ENCODE measurements at regions not wholly inside any gene's neighbourhood (a gene's known extent, or its start where the extent isn't known, plus 50 kb on each side); places are given as distances from the start of the nearest gene placed in this dataset.
A peak's percentile ranks its signal among the peaks of the same experiment; 100 is the strongest.

DNA sequence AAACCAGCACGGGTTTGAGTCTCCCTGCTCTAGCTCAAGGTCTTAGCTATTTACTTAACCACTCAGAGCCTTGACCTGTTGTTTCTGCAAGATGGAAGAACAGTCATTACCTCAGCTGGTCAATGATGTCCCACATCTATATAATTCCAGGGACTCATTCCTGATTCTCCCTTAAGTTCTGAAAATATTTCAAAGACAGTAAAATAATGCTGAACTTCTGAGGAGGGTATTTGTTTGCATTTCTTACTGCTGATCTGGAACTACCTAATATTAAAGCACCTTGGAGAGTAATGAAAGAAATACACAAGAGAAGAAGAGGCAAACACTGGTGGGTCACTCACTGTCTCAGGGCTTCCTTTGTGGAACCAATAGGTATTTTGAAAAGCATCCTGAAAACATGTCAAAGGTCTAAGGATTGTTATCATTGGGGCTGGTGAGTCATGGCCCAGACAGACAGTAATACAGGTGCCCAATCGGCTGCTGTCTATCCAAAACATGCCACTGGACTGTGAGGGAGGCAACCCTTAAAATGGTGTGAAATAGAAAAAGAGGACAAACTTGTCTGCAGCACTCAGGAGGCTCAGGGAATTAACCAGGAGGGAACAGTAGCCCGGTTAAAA, 88.7 kb upstream of the EGLN3 start (continued):
- TF ChIP-seq, protein P1, sequence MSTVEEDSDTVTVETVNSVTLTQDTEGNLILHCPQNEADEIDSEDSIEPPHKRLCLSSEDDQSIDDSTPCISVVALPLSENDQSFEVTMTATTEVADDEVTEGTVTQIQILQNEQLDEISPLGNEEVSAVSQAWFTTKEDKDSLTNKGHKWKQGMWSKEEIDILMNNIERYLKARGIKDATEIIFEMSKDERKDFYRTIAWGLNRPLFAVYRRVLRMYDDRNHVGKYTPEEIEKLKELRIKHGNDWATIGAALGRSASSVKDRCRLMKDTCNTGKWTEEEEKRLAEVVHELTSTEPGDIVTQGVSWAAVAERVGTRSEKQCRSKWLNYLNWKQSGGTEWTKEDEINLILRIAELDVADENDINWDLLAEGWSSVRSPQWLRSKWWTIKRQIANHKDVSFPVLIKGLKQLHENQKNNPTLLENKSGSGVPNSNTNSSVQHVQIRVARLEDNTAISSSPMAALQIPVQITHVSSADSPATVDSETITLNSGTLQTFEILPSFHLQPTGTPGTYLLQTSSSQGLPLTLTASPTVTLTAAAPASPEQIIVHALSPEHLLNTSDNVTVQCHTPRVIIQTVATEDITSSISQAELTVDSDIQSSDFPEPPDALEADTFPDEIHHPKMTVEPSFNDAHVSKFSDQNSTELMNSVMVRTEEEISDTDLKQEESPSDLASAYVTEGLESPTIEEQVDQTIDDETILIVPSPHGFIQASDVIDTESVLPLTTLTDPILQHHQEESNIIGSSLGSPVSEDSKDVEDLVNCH (CRISPR knock-in tag; IDR thresholded peaks at IDR 0.05): 0 out of 2 replicates have a peak, but pooled peaks have one; percentile 31
- no peak for TF ChIP-seq HNRNPUL1 (IDR thresholded peaks at IDR 0.05; ENCODE audit: low read depth, low read length)
- TF ChIP-seq ZNF737 (CRISPR knock-in tag; IDR thresholded peaks at IDR 0.05; ENCODE audit: borderline replicate concordance): no peak
- no peak for TF ChIP-seq EED (CRISPR knock-in tag; IDR thresholded peaks at IDR 0.05)
- TF ChIP-seq IKZF4 (CRISPR knock-in tag; IDR thresholded peaks at IDR 0.05; ENCODE audit: borderline replicate concordance, low read depth, not compliant biosample characterization): no peak
- TF ChIP-seq, protein P2, sequence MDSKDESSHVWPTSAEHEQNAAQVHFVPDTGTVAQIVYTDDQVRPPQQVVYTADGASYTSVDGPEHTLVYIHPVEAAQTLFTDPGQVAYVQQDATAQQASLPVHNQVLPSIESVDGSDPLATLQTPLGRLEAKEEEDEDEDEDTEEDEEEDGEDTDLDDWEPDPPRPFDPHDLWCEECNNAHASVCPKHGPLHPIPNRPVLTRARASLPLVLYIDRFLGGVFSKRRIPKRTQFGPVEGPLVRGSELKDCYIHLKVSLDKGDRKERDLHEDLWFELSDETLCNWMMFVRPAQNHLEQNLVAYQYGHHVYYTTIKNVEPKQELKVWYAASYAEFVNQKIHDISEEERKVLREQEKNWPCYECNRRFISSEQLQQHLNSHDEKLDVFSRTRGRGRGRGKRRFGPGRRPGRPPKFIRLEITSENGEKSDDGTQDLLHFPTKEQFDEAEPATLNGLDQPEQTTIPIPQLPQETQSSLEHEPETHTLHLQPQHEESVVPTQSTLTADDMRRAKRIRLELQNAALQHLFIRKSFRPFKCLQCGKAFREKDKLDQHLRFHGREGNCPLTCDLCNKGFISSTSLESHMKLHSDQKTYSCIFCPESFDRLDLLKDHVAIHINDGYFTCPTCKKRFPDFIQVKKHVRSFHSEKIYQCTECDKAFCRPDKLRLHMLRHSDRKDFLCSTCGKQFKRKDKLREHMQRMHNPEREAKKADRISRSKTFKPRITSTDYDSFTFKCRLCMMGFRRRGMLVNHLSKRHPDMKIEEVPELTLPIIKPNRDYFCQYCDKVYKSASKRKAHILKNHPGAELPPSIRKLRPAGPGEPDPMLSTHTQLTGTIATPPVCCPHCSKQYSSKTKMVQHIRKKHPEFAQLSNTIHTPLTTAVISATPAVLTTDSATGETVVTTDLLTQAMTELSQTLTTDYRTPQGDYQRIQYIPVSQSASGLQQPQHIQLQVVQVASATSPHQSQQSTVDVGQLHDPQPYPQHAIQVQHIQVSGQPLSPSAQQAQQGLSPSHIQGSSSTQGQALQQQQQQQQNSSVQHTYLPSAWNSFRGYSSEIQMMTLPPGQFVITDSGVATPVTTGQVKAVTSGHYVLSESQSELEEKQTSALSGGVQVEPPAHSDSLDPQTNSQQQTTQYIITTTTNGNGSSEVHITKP (CRISPR knock-in tag; IDR thresholded peaks at IDR 0.05; ENCODE audit: low read depth): no peak
- TF ChIP-seq ZNF101 (CRISPR knock-in tag; IDR thresholded peaks at IDR 0.05; ENCODE audit: borderline replicate concordance, low read depth): no peak
- TF ChIP-seq ADNP (CRISPR knock-in tag; IDR thresholded peaks at IDR 0.05): no peak
- TF ChIP-seq, protein P3, sequence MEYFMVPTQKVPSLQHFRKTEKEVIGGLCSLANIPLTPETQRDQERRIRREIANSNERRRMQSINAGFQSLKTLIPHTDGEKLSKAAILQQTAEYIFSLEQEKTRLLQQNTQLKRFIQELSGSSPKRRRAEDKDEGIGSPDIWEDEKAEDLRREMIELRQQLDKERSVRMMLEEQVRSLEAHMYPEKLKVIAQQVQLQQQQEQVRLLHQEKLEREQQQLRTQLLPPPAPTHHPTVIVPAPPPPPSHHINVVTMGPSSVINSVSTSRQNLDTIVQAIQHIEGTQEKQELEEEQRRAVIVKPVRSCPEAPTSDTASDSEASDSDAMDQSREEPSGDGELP (IDR thresholded peaks at IDR 0.05; ENCODE audit: borderline replicate concordance, low read depth): no peak
- TF ChIP-seq ZNF782 (CRISPR knock-in tag; IDR thresholded peaks at IDR 0.05; ENCODE audit: borderline replicate concordance): no peak
- TF ChIP-seq, protein P4, sequence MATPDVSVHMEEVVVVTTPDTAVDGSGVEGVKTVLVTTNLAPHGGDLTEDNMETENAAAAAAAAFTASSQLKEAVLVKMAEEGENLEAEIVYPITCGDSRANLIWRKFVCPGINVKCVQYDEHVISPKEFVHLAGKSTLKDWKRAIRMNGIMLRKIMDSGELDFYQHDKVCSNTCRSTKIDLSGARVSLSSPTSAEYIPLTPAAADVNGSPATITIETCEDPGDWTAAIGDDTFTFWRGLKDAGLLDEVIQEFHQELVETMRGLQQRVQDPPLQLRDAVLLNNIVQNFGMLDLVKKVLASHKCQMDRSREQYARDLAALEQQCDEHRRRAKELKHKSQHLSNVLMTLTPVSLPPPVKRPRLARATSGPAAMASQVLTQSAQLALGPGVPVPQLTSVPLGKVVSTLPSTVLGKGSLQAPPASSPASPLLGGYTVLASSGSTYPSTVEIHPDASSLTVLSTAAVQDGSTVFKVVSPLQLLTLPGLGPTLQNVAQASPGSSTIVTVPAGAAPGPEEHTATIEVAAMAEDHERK (CRISPR knock-in tag; IDR thresholded peaks at IDR 0.05; ENCODE audit: low read depth): no peak
- TF ChIP-seq NR2F6 (IDR thresholded peaks at IDR 0.05): peak; percentile 54; the same call in 1 of the 2 replicates
- TF ChIP-seq NR2F6 (CRISPR knock-in tag; IDR thresholded peaks at IDR 0.05): peak; percentile 76
- TF ChIP-seq PITX1 (CRISPR knock-in tag; IDR thresholded peaks at IDR 0.05): no peak
- no peak for TF ChIP-seq SNRNP70 (IDR thresholded peaks at IDR 0.05; ENCODE audit: low read depth, low read length)
- no peak for TF ChIP-seq NFIC (IDR thresholded peaks at IDR 0.05; ENCODE audit: low read length)
- no peak for TF ChIP-seq SMAD3 (CRISPR knock-in tag; IDR thresholded peaks at IDR 0.05)
- TF ChIP-seq POLR2AphosphoS2 (IDR thresholded peaks at IDR 0.05; ENCODE audit: low read depth, low read length): no peak
- TF ChIP-seq, protein P5, sequence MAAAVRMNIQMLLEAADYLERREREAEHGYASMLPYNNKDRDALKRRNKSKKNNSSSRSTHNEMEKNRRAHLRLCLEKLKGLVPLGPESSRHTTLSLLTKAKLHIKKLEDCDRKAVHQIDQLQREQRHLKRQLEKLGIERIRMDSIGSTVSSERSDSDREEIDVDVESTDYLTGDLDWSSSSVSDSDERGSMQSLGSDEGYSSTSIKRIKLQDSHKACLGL (CRISPR knock-in tag; IDR thresholded peaks at IDR 0.05): no peak

Measured in HepG2 (cell line).